BJ (cell line): ENCODE measurements at regions not wholly inside any gene's neighbourhood (a gene's known extent, or its start where the extent isn't known, plus 50 kb on each side); places are given as distances from the start of the nearest gene placed in this dataset.

ENCODE experiments used
- CTCF ChIA-PET: fragments of 350-600 bp; formaldehyde crosslinking; extraction: SDS; loops from one replicate; lab custom pipeline; 2021; ENCODE audit warnings: antibody characterized with exemption, inconsistent platforms; lab: Yijun Ruan, JAX
- POLR2A ChIA-PET: fragments of 300-600 bp; sonication (Branson Sonifier 250); formaldehyde crosslinking; extraction: SDS; loops from one replicate; lab custom pipeline; 2021; ENCODE audit warnings: antibody characterized with exemption; lab: Charles Lee
- DNase-seq: peaks from one replicate; pipeline ENCODE4 v3.0.0-alpha.2; 2011; ENCODE audit warnings: low read depth
- H3K27me3 ChIP-seq: 2 replicates; pipeline ENCODE4 v1.6.0; 2011; ENCODE audit warnings: low read length; ENCODE audit not compliant: control insufficient read depth, insufficient read depth
- H3K36me3 ChIP-seq: 2 replicates; pipeline ENCODE4 v1.5.1; 2011; ENCODE audit warnings: low read length; ENCODE audit not compliant: control insufficient read depth, insufficient read depth
- H3K4me3 ChIP-seq: 2 replicates; pipeline ENCODE4 v1.5.1; 2011; ENCODE audit warnings: low read depth, mild to moderate bottlenecking, control low read depth, low read length
- CTCF ChIP-seq: IDR thresholded peaks from 2 replicates; pipeline ENCODE4 v1.5.1; 2011; ENCODE audit warnings: low read depth, mild to moderate bottlenecking, control low read depth, inconsistent platforms, low read length, moderate library complexity; ENCODE audit not compliant: insufficient read depth

GRCh38 chr10:2852574-2853323, 214.6 kb upstream of the PFKP start:
- Histone ChIP-seq H3K36me3 (no peaks in the 10 kb centered on the region), H3K27me3 (no peaks in the 10 kb centered on the region), H3K4me3 (no peak overlapping the region)
- TF ChIP-seq CTCF = no peak
- POLR2A ChIA-PET = no interaction called here
- CTCF ChIA-PET = no interaction called here
- no peak for DNase-seq

GRCh38 chr10:2851566-2851965, 215.8 kb upstream of the PFKP start:
- CTCF ChIA-PET = no interaction called here
- no peak for TF ChIP-seq CTCF
- H3K36me3 ChIP-seq = no peaks in the 10 kb centered on the region
- no peaks in the 10 kb centered on the region for H3K27me3 ChIP-seq
- no peak for DNase-seq
- POLR2A ChIA-PET = no interaction called here
- no peak overlapping the region for H3K4me3 ChIP-seq

GRCh38 chr10:2850202-2850601, 217.1 kb upstream of the PFKP start:
- H3K36me3 ChIP-seq = no peaks in the 10 kb centered on the region
- no peak overlapping the region for H3K4me3 ChIP-seq
- ChIA-PET POLR2A (no interaction called here), CTCF (no interaction called here)
- TF ChIP-seq CTCF = no peak
- no peaks in the 10 kb centered on the region for H3K27me3 ChIP-seq
- no peak for DNase-seq

GRCh38 chr10:2844925-2845324, 222.4 kb upstream of the PFKP start:
- Histone ChIP-seq H3K4me3 (no peak overlapping the region), H3K36me3 (no peaks in the 10 kb centered on the region), H3K27me3 (no peaks in the 10 kb centered on the region)
- POLR2A ChIA-PET = no interaction called here
- TF ChIP-seq CTCF = no peak
- DNase-seq = no peak
- CTCF ChIA-PET = no interaction called here

- ChIA-PET POLR2A (no interaction called here), CTCF (no interaction called here)
- no peak overlapping the region for H3K4me3 ChIP-seq
- no peaks in the 10 kb centered on the region for H3K36me3 ChIP-seq
- H3K27me3 ChIP-seq = no peaks in the 10 kb centered on the region
- DNase-seq = no peak
- TF ChIP-seq CTCF = peak; percentile 34; the same call in 1 of the 2 replicates
These were observed 228.1 kb upstream of the PFKP start for GRCh38 chr10:2839081-2839725.
